ENCODE measurements at regions not wholly inside any gene's neighbourhood (a gene's known extent, or its start where the extent isn't known, plus 50 kb on each side); places are given as distances from the start of the nearest gene placed in this dataset.

GRCh38 chr13:21320642-21321034 lies 138.5 kb downstream of the ZDHHC20 start:
- H3K36me3 ChIP-seq, result no peaks in the 10 kb centered on the region
- no peak overlapping the region for H3K4me3 ChIP-seq
- H3K27ac ChIP-seq, result no peak overlapping the region
- no peaks in the 10 kb centered on the region for H3K27me3 ChIP-seq
- TF ChIP-seq CTCF (IDR thresholded peaks at IDR 0.05), result no peak
- DNase-seq (ENCODE audit: low spot score in 2 of 2), result no peak
- no peaks in the 10 kb centered on the region for H3K4me1 ChIP-seq
- intact Hi-C loops (cut with DNase I), result no loop called here
- no peaks in the 10 kb centered on the region for H3K9me3 ChIP-seq

- TF ChIP-seq CTCF (IDR thresholded peaks at IDR 0.05), result no peak
- Histone ChIP-seq H3K27me3 (no peaks in the 10 kb centered on the region), H3K4me1 (no peaks in the 10 kb centered on the region), H3K36me3 (no peaks in the 10 kb centered on the region), H3K27ac (no peak overlapping the region), H3K9me3 (no peaks in the 10 kb centered on the region), H3K4me3 (no peak overlapping the region)
- intact Hi-C loops (cut with DNase I), result no loop called here
- no peak for DNase-seq (ENCODE audit: low spot score in 2 of 2)
Measured at GRCh38 chr13:21321269-21321668, 137.8 kb downstream of the ZDHHC20 start.

GRCh38 chr13:21322327-21322965 lies 136.7 kb downstream of the ZDHHC20 start:
- no peak for DNase-seq (ENCODE audit: low spot score in 2 of 2)
- Histone ChIP-seq H3K27me3 (no peaks in the 10 kb centered on the region), H3K36me3 (no peaks in the 10 kb centered on the region), H3K9me3 (no peaks in the 10 kb centered on the region), H3K27ac (no peak overlapping the region), H3K4me3 (no peak overlapping the region), H3K4me1 (no peaks in the 10 kb centered on the region)
- no peak for TF ChIP-seq CTCF (IDR thresholded peaks at IDR 0.05)
- intact Hi-C loops (cut with DNase I), result no loop called here
